ENCODE measurements at regions not wholly inside any gene's neighbourhood (a gene's known extent, or its start where the extent isn't known, plus 50 kb on each side); places are given as distances from the start of the nearest gene placed in this dataset.

DNA sequence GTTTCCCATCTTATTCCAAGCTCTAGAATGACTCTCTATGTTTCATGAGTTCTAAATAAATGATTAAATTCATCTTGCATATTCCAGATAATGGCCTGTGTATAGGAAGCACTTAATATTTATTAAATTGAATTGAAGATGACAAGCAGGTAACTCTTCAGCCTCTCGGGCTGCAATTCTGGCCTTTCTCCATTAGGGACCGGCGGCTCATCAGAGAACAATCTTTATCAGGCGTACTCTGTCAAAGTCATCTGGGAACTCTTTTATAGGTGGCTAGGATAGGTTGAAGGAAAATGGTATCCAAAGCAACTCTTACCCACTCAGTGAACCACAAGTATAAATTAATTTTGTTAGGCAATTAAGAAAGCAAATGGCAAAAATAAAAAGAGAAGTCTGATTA, 308.5 kb downstream of the NOL4 start:
- Mint-ChIP-seq H3K36me3 (ENCODE audit: insufficient read depth) (no peaks in the 10 kb centered on the region), H3K4me3 (ENCODE audit: low read depth) (no peak overlapping the region), H3K4me1 (ENCODE audit: low read depth) (no peaks in the 10 kb centered on the region), H3K27me3 (no peaks in the 10 kb centered on the region), H3K27ac (no peak overlapping the region), H3K9me3 (ENCODE audit: low read depth) (peaks cover 10% of the 10 kb centered on the region)
- DNase-seq (ENCODE audit: low spot score, unreplicated experiment) = no peak
- TF ChIP-seq, protein P1, sequence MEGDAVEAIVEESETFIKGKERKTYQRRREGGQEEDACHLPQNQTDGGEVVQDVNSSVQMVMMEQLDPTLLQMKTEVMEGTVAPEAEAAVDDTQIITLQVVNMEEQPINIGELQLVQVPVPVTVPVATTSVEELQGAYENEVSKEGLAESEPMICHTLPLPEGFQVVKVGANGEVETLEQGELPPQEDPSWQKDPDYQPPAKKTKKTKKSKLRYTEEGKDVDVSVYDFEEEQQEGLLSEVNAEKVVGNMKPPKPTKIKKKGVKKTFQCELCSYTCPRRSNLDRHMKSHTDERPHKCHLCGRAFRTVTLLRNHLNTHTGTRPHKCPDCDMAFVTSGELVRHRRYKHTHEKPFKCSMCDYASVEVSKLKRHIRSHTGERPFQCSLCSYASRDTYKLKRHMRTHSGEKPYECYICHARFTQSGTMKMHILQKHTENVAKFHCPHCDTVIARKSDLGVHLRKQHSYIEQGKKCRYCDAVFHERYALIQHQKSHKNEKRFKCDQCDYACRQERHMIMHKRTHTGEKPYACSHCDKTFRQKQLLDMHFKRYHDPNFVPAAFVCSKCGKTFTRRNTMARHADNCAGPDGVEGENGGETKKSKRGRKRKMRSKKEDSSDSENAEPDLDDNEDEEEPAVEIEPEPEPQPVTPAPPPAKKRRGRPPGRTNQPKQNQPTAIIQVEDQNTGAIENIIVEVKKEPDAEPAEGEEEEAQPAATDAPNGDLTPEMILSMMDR (IDR thresholded peaks at IDR 0.05; ENCODE audit: unreplicated experiment) = peak; percentile 18

DNA sequence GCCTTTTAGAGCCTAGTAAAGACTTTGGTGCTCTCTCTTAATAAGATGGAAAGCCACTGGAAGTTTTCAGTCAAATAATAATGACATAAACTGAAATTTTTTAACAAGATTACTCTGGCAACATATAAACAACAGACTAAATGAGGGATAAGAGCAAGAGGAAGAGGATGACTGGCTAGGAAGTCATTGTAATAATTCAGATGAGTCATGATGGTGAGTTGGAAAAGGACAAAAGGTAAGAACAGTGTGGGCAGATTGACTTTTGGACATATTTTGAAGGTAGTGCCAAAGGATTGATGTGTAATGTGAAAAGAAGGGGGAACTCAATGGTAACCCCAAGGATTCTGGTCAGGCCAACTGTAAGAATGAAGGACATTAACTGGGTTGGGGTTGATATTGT, 310.3 kb downstream of the NOL4 start:
- no peaks in the 10 kb centered on the region for H3K4me1 Mint-ChIP-seq (ENCODE audit: low read depth)
- no peaks in the 10 kb centered on the region for H3K27me3 Mint-ChIP-seq
- H3K4me3 Mint-ChIP-seq (ENCODE audit: low read depth) = no peak overlapping the region
- peaks cover 10% of the 10 kb centered on the region for H3K9me3 Mint-ChIP-seq (ENCODE audit: low read depth)
- H3K27ac Mint-ChIP-seq = no peak overlapping the region
- H3K36me3 Mint-ChIP-seq (ENCODE audit: insufficient read depth) = no peaks in the 10 kb centered on the region
- no peak for DNase-seq (ENCODE audit: low spot score, unreplicated experiment)
- TF ChIP-seq, protein P1 (IDR thresholded peaks at IDR 0.05; ENCODE audit: unreplicated experiment) = no peak

DNA sequence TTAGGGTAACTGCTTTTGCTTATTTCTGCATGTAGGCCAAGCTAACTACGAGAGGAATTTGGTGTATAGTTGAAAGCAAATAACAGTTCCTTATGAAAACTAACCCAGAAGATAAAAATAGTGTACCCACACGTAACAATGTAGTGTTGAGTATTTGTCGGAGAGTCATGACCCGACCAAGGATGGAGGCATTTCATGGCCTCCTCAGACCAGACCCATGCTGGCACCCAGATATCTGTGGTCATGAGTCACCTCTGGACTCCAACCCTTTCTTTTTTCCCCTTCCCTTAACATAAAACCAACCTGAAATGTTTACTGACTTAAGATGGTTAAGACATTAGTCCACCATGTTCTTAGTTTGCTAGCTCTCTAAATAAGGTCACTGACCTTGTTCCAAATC, 318.7 kb downstream of the NOL4 start:
- DNase-seq (ENCODE audit: low spot score, unreplicated experiment) = no peak
- TF ChIP-seq, protein P1 (IDR thresholded peaks at IDR 0.05; ENCODE audit: unreplicated experiment) = no peak
- Mint-ChIP-seq H3K36me3 (ENCODE audit: insufficient read depth) (peaks cover 4% of the 10 kb centered on the region), H3K4me1 (ENCODE audit: low read depth) (no peaks in the 10 kb centered on the region), H3K9me3 (ENCODE audit: low read depth) (peaks cover 25% of the 10 kb centered on the region), H3K4me3 (ENCODE audit: low read depth) (no peak overlapping the region), H3K27me3 (no peaks in the 10 kb centered on the region), H3K27ac (no peak overlapping the region)

DNA sequence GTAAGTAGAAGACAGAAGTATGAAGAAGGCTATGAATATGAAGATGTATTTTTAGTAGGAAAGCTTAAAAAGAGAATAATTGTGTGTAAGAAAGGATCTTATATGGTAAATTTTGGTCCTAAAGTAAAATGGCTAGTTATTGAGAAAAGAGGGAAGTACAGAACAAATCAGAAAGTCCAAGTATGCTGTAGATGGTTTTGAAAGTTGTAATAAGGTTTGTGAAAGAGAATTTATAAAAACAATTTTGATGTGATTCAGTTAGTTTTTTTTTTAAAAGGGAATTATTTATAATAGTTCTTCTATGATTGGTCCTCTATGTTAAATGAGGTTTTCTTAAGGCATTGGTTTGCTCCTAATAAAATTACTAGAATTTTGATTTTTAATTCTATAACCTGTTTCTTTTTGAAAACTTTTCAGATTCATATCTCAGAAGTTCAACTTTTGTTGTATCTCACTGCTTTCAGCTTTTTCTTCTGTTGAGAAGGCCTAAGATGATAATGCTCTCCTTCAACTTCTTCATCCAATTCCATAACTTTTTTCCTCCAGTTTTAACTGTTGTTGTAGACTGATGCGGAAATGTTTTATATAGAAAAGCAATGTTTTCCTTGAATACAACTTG, 322.7 kb downstream of the NOL4 start:
- no peak for DNase-seq (ENCODE audit: low spot score, unreplicated experiment)
- TF ChIP-seq, protein P1 (IDR thresholded peaks at IDR 0.05; ENCODE audit: unreplicated experiment) = no peak
- Mint-ChIP-seq H3K36me3 (ENCODE audit: insufficient read depth) (peaks cover 4% of the 10 kb centered on the region), H3K4me3 (ENCODE audit: low read depth) (no peak overlapping the region), H3K27me3 (no peaks in the 10 kb centered on the region), H3K27ac (no peak overlapping the region), H3K4me1 (ENCODE audit: low read depth) (no peaks in the 10 kb centered on the region), H3K9me3 (ENCODE audit: low read depth) (peaks cover 38% of the 10 kb centered on the region)

DNA sequence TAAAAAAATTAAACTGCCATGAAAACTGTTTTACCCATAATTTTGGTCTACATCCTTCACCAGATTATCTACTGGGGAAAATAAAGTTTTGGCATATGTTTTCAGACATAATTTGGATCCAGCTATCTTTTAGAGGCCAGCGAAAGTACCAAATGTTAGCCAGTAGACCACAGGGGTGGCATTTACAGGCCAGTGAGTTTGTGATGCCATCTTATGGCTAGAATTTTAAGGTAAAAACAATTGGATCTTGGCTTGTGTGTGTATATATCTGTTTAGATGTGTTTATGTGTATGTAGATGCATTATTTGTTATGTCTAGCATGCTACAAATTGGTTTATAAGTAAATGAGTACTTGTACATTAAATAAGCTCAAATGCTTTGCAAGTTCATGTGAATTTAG, 322.6 kb downstream of the ASXL3 start:
- Mint-ChIP-seq H3K9me3 (ENCODE audit: low read depth) (peaks cover 38% of the 10 kb centered on the region), H3K27me3 (no peaks in the 10 kb centered on the region), H3K4me1 (ENCODE audit: low read depth) (no peaks in the 10 kb centered on the region), H3K27ac (no peak overlapping the region), H3K36me3 (ENCODE audit: insufficient read depth) (peaks cover 4% of the 10 kb centered on the region), H3K4me3 (ENCODE audit: low read depth) (no peak overlapping the region)
- no peak for DNase-seq (ENCODE audit: low spot score, unreplicated experiment)
- TF ChIP-seq, protein P1 (IDR thresholded peaks at IDR 0.05; ENCODE audit: unreplicated experiment) = no peak
